GM12872 (cell line): ENCODE measurements at regions not wholly inside any gene's neighbourhood (a gene's known extent, or its start where the extent isn't known, plus 50 kb on each side); places are given as distances from the start of the nearest gene placed in this dataset.
A peak's percentile ranks its signal among the peaks of the same experiment; 100 is the strongest.

Experiments
- TF ChIP-seq, protein P1 (sequence below): IDR thresholded peaks from 3 replicates; pipeline ENCODE4 v1.5.1; 2011; ENCODE audit warnings: low read depth, mild to moderate bottlenecking, low read length, moderate library complexity; ENCODE audit not compliant: insufficient read depth

DNA sequence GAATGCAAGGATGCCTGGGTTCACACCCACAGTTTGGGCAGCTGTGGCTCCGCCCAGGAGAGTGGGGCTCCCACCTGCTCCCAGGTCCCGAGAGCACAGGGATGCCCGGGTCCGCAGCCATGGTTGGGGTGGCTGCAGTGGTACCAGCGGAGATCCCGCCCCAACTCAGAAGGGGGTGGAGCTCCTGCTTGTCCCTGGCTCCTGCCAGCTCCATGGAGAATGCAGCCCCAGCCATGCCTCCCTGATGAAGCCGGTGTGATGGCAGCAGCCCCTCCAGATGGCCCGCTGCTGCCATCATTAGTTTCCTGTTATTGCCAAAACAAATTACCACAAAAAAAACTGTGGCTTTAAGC, 113.1 kb upstream of the RUNX3 start:
- TF ChIP-seq, protein P1, sequence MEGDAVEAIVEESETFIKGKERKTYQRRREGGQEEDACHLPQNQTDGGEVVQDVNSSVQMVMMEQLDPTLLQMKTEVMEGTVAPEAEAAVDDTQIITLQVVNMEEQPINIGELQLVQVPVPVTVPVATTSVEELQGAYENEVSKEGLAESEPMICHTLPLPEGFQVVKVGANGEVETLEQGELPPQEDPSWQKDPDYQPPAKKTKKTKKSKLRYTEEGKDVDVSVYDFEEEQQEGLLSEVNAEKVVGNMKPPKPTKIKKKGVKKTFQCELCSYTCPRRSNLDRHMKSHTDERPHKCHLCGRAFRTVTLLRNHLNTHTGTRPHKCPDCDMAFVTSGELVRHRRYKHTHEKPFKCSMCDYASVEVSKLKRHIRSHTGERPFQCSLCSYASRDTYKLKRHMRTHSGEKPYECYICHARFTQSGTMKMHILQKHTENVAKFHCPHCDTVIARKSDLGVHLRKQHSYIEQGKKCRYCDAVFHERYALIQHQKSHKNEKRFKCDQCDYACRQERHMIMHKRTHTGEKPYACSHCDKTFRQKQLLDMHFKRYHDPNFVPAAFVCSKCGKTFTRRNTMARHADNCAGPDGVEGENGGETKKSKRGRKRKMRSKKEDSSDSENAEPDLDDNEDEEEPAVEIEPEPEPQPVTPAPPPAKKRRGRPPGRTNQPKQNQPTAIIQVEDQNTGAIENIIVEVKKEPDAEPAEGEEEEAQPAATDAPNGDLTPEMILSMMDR = no peak

DNA sequence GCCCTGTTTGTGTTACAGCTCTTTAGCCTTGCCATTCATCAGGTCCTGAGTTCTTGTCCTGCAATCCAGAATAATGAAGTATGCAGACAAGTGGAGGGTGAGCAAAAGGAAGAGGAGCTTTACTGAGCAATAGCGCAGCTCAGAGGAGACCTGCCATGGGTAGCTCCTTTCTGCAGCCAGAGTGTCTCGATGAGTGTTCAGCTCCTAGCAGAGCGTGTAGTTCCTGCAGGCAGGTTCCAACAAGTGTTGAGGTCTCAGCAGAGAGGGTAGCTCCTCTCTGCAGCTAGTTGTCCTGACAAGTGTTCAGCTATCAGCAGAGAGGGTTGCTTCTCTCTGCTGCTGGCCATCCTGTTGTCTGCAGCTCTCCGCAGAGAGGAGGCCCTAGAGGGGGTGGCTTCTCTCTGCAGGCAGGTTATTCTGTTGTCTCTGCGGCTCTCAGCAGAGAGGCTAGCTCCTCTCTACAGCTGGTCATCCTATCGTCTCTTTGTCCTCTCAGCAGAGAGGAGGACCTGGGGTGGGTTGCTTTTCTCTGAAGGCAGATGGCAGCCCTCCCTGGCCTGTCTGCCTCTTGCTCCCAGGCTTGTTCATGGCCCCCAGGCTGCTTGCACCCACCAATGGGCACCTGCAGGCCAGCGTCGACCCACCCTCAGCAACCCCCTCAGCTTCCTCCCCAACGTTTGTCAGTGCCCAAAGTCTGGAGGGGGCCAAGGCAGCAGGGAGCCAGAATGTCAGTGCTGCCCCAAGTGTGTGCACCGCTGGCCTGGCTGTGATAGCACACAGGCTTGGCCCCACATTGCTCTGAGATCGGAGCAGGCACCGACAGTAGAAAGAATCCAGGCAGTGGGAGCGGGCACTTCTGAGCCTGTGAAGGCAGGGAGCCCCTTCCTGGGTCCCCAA, 112.5 kb upstream of the RUNX3 start:
- TF ChIP-seq, protein P1 = no peak

DNA sequence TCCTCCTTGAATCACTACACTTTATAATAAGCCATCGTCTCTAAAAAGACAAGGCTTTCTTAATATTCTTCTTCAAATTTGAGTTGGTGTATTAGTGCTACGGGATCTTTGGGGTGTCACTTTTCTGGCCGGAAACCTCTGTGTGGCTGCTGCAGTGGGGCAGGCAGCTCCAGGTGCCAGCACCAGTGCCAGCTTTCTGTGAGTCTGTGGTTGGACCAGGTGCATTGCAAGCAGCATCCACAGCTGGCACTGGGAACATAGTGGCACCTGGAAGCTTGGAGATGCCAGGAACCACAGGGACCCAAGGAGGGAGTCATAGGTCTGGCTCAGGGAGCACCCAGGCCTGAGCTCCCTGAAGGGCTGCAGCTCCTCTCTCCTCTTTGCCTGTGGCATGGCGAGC, 111.8 kb upstream of the RUNX3 start:
- TF ChIP-seq, protein P1 = no peak

DNA sequence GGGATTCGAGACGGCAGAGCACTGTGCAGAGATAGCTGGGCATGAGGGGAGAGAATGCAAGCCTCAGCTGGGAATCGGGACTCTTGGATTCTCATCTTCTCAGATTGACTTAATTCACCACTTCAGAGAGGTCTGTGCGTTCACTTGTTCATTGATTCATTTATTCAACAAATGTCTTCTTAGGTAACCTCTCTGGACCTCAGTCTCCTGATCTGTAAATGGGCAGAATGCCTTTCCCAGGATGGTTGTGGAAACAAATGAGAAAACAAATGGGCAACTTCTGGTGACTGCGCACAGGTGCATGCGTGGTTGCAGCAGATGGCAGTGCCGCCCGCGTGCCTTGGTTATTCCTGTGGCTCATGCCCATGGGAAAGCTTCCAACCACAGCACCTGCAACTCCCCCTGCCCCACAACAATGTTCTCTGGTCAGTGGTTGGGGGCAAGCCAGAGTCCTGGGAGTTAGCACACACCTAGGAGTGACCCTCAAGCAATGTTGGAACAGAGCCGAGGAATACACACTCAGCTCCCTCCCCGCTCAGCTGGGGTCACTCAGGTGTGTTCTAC, 110.1 kb upstream of the RUNX3 start:
- TF ChIP-seq, protein P1 = no peak

DNA sequence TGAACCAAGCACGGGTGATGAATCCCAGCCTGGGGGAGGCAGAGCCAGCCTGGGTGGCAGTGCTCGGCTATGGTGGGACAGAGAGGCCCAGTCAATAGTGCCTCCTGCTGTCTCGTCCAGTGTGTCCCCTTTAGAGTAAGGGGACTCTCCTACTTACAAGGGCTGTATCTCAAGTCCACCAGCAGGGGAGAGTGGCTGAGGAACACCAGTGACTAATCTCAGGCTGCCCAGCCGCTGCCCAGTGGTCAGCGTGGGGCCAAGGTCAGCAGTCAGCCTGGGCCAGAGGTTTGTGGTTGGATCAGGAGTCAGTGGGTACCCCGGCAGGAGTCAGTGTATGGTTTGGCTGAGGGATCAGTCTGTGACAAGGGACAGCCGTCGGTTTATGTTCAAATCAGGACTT, 109.2 kb upstream of the RUNX3 start:
- TF ChIP-seq, protein P1 = peak; percentile 32; the same call in 2 of the 3 replicates

DNA sequence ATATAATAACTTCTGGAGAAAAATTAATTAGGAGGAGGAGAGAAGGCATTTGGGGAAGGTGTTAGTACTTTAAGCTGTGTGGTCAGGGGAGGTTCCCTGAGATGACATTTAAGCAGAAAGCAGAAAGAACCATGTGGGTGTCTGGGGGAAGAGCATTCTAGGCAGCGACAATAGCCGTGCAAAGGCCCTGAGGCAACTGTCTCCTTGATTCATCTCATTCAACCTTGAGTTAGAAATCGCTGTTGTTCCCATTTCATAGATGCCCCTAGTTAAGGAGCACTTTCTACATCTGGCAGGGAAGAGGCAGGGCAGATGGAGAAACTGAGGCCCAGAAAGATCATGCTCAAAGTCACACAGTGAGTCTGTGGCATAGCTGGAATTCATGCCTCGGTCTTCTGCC, 108.6 kb upstream of the RUNX3 start:
- TF ChIP-seq, protein P1 = no peak

DNA sequence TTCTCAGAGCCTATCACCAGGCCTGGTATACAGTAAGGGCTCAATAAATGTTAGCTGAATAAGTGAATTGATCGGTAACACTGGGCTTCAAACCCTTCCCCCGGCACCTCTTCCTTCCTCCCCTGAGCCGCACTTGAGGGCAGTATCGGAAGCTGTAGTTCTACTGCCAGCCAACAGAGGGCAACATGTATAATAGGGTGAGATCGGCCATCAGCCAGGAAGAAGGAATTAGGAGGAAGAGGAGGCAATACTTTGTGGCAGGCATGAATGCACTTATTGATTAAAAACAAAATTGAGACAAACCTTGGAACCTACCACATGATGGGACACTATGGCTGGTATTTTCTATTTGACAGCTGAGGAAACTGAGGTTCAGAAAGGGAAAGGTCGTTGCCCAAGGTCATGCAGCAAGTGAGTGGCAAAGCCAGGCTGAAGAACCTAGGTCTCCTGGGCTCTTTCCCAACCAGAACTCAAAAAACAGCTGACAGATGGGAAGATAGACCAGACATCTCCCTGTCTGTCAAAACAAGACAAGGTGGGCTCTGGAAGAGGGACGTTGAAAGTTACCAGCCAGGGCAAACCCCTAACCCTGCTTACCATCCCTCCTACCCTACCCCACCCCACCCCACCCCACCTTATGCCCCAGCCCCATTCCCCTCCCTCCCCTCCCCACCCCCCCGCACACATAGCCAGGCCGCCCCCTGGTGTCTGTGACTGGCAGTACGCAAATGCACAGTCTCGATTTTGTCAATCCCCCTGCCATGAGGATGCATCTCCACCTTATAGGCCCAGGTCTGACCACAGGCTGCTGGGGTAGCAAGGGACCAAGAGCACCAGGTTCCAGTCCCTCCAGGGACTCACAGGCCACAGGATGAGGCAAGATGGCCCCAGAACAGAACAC, 107.3 kb upstream of the RUNX3 start:
- TF ChIP-seq, protein P1 = peak; percentile 82
